GM19043 (cell line): ENCODE measurements at regions not wholly inside any gene's neighbourhood (a gene's known extent, or its start where the extent isn't known, plus 50 kb on each side); places are given as distances from the start of the nearest gene placed in this dataset.

Experiments used
- ATAC-seq: cut with Tn5 transposase; IDR thresholded peaks from one replicate; pipeline ENCODE4 v1.9.1; 2021; ENCODE audit warnings: low read depth; ENCODE audit not compliant: unreplicated experiment

GRCh38 chr4:10736895-10737294 lies 52.3 kb upstream of the CLNK start:
- ATAC-seq: no peak

DNA sequence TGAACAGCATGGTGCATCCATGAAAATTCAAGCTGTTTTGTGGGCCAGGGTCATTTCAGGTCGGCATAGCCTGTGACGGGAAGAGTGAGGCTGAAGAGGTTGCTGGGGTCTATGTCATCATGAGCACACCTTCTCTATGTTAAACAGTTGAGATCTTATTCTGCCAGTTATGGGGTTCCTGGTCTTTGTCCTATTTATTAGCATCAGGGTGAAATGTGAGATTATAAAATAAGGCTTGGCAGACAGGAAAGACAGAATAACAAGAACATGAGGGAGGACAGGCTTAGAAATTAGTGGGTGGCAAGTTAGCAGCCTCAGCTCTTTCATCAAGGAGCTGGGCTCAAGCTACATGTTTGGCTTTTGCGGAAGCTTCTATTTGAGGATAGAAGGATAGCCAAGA lies 51.7 kb upstream of the CLNK start:
- no peak for ATAC-seq

DNA sequence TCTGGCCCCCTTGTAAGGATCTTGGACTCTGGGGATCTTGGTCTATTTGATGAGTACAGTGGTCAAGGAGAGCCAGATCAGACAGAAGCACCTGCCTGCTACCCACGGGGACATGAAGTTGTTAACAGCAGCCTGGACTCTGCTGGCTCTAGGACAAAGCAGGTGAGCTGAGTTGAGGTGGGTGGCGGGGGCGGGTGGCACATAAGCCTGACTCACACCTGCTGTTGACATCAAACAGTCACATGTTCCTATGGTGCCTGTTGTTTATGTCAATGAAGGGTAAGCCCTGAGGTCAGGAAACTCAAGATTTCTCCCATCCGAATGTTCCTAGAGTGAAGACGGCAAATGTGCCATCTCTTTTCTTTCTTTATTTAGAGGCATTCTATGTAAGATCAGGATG lies 50.1 kb upstream of the CLNK start:
- ATAC-seq: no peak
